Choroid plexus epithelial cell (primary cell): ENCODE measurements at regions not wholly inside any gene's neighbourhood (a gene's known extent, or its start where the extent isn't known, plus 50 kb on each side); places are given as distances from the start of the nearest gene placed in this dataset.

Experiments
- DNase-seq: peaks from one replicate; pipeline ENCODE4 v3.0.0-alpha.2; 2010; ENCODE audit warnings: low read depth
- H3K4me3 ChIP-seq: 2 replicates; pipeline ENCODE4 v1.5.1; 2011; ENCODE audit warnings: low read depth, mild to moderate bottlenecking, control low read depth, low read length, moderate library complexity
- TF ChIP-seq, protein P1 (sequence below): conservative IDR thresholded peaks from 2 replicates; pipeline ENCODE4 v1.5.1; 2011; ENCODE audit warnings: low read depth, mild to moderate bottlenecking, control low read depth, inconsistent platforms, low read length, moderate library complexity

DNA sequence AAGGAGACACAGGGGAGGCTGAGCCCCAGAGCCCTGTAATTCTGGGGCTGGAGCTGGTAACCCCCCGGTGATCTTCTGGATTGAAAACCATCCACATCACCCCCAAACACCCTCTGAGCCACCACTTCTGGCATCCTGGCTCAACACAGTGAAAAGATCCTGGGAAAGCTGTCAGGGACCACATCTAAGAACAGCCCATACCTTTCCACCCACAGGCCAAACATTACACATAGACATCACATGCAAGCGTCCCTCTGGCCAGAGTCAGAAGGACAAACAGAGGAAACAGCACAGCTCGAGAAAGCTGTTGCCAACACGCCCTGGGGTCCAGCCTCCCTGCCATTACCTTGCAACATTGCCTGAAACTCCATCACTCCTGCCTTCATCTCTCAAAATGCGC is 469.5 kb downstream of the SOX6 start:
- no peak overlapping the region for H3K4me3 ChIP-seq
- DNase-seq: no peak
- TF ChIP-seq, protein P1, sequence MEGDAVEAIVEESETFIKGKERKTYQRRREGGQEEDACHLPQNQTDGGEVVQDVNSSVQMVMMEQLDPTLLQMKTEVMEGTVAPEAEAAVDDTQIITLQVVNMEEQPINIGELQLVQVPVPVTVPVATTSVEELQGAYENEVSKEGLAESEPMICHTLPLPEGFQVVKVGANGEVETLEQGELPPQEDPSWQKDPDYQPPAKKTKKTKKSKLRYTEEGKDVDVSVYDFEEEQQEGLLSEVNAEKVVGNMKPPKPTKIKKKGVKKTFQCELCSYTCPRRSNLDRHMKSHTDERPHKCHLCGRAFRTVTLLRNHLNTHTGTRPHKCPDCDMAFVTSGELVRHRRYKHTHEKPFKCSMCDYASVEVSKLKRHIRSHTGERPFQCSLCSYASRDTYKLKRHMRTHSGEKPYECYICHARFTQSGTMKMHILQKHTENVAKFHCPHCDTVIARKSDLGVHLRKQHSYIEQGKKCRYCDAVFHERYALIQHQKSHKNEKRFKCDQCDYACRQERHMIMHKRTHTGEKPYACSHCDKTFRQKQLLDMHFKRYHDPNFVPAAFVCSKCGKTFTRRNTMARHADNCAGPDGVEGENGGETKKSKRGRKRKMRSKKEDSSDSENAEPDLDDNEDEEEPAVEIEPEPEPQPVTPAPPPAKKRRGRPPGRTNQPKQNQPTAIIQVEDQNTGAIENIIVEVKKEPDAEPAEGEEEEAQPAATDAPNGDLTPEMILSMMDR: no peak

DNA sequence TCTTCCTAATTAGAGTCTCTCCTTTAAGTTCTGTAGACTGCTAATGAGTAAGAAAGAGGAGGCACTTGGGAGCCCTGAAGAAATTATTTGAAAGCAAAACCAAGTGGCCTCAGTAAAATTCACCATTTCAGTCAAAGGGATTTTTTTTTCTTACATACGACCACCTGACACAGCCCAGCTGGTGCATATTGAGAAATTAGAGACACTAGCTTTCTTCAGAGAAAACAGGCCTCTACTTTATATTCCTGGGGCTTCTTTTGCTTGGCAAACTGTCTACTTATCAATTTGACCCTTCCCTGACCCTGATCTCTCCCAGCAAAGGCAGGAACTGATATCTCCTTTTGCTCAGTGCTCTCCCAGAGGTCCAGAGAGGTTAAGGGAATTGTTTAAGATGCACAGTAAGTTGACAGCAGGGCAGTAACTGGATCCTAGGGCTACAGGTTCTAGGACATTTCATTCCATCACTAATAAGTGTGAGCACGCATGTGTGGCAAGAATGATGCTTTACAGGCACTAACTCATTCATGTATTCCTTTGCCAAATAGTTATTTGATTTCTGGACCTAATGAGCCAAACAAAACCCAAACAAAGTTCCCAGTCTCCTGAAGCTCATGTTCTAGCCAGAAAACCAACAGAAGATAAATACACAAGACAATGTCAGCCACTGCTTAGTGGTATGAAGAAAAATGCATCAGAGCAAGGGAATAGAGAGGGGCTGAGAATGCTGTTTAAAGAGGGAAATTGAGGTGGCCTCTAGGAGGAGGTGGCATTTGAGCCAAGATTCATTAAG is 467.6 kb downstream of the SOX6 start:
- DNase-seq: no peak
- H3K4me3 ChIP-seq: no peak overlapping the region
- TF ChIP-seq, protein P1: no peak

DNA sequence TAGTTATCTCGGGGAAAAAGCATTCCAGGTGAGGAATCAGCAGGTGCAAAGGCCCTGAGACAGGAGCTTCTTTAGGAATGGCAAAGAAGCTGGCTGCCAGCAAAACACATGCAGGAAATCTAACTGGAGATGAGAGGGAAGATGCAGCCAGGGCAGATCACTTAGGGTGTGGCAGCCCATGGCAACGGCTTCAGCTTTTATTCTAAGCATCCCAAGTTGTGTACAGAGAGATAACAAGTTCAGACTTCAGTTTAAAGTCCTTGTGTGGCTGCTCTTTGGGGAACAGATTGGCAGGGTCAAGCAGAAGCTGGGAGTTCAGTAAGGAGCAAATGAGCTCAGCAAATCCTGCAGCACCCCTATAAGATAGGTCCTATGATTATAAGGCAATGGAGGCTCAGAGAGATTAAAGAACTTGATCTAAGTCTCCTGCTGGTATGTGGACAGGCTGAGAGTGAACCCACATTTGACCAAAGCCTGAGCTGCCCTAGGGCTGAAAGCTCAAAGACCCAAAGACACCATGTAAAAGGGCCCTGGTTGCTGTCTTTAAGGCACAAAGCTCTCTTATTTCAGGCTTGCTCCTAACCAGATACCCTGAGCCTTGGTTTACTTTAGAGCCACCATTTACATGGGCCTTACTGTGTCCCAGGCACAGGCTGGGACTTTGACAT is 466.8 kb downstream of the SOX6 start:
- DNase-seq: no peak
- no peak overlapping the region for H3K4me3 ChIP-seq
- TF ChIP-seq, protein P1: no peak

DNA sequence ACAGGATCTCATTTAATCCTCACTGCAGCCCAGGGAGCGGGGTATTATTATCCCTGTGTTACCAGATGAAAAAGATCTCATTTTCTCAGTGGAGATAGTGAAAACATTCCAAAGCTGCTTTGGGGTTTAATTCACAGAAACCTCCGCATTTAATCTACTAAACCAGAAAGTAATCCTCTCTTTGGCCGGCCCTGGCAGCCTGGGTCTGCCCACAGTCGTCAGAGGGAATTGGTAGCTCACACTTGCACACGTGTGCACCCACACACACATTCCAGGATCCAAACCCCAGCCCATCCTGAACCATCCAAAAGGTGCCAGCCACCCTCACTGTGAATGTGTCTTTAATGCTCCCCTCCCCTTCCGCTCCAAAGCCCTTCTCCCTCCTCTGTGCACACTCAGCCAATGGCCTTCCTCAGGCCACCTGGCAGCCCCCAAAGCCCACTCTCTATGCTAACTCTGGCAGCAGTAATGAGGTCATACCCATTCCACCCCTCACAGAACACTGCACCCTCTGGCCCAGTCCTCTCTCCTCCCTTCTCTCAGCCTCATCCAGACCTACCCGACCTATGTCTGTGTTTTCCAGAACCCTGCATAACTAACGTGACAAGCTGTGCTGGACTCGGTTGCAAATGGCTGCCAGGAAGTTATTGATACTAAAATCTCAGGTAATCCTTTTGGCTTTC is 466.2 kb downstream of the SOX6 start:
- no peak overlapping the region for H3K4me3 ChIP-seq
- peak; percentile 21 for DNase-seq
- TF ChIP-seq, protein P1: no peak

DNA sequence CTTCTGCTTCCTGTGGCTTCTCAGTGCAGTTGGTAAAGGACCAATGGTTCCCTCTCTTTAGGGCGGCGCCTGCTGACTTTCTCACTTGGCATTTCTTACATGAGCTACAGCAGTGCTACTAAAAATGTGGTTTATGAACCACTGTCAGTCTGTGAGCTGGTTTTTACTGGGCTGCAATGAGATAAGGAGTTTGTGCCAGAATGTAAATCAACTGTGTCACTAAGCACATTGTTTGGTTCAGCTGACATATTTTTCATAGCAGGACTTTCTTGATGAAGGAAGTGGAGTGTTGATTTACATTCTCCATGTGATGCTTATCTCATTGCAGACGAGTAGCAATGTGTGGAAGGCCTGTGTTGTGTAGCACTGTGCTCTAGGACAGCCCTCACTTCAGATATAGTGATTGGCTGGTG is 463.3 kb downstream of the SOX6 start:
- TF ChIP-seq, protein P1: no peak
- H3K4me3 ChIP-seq: no peak overlapping the region
- peak; percentile 40 for DNase-seq

DNA sequence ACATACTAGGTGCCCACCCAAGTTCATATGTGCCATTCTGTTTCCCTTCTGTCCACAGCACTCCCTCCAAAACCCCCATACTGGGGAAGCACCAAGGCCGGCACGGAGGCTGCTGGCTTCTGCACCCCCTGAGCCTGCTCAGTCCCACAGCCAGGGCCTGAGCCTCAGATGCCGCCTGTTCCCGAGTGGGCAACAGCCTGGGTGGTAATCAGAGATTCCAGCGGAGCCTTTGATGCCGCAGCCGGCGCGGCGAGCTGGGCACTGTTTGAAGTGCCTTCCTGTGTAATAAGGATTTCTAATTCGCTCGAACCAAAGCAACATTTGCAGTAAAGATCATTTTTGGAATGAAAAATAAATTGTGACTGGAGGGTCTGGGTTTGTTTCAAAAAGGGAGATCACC is 460.3 kb downstream of the SOX6 start:
- no peak for DNase-seq
- TF ChIP-seq, protein P1: no peak
- H3K4me3 ChIP-seq: no peak overlapping the region
